HFFc6 (cell line): ENCODE measurements at regions not wholly inside any gene's neighbourhood (a gene's known extent, or its start where the extent isn't known, plus 50 kb on each side); places are given as distances from the start of the nearest gene placed in this dataset.

Experiments
- DNase-seq: peaks from one replicate; pipeline ENCODE4 v3.0.0-alpha.2; 2018
- H3K27ac Mint-ChIP-seq: 2 replicates; pipeline ENCODE4 v1.8.0; 2020; ENCODE audit warnings: mild to moderate bottlenecking, mixed read lengths
- H3K27me3 Mint-ChIP-seq: 2 replicates; pipeline ENCODE4 v1.8.0; 2021; ENCODE audit warnings: mild to moderate bottlenecking, moderate library complexity, mixed read lengths; ENCODE audit not compliant: insufficient read depth
- H3K36me3 Mint-ChIP-seq: 2 replicates; pipeline ENCODE4 v1.8.0; 2021; ENCODE audit warnings: low read depth, mixed read lengths
- H3K4me1 Mint-ChIP-seq: 2 replicates; pipeline ENCODE4 v1.8.0; 2020; ENCODE audit warnings: low read depth, mixed read lengths
- H3K4me3 Mint-ChIP-seq: 2 replicates; pipeline ENCODE4 v1.8.0; 2020; ENCODE audit warnings: mild to moderate bottlenecking, moderate library complexity, mixed read lengths
- H3K9me3 Mint-ChIP-seq: 2 replicates; pipeline ENCODE4 v1.8.0; 2020; ENCODE audit warnings: mild to moderate bottlenecking, mixed read lengths
- CTCF ChIP-seq: fragments of 200-600 bp; sonication (generic); IDR thresholded peaks from 2 replicates; pipeline ENCODE4 v1.5.0; 2021; ENCODE audit warnings: antibody characterized with exemption, mild to moderate bottlenecking

DNA sequence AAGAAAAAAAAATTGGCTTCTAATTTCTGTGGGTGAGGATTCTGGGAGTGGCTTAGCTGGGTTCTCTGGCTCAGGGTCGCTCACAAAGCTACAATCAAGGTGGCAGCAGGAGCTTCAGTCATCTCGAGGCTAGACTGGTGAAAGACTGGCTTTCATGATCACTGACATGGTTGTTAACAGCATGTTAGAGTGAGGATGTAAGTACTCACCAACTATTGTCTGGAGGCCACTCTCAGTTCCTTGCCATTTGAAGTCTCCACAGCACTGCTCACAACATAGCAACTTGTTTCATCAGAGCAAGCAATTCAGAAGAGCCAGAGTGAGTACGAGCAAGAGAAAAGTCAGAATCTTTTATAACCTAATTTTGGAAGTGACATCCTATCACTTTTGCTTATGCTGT lies 145.7 kb upstream of the PRSS16 start:
- peaks cover 4% of the 10 kb centered on the region; the same call in 1 of the 2 replicates for H3K36me3 Mint-ChIP-seq
- no peak for TF ChIP-seq CTCF
- DNase-seq = no peak

GRCh38 chr6:27106382-27106781 lies 141.1 kb upstream of the PRSS16 start:
- no peaks in the 10 kb centered on the region; the same call in 1 of the 2 replicates for H3K36me3 Mint-ChIP-seq

More for the DNA sequence above, 145.7 kb upstream of the PRSS16 start:
- H3K4me3 Mint-ChIP-seq = no peak overlapping the region
- no peaks in the 10 kb centered on the region; the same call in 1 of the 2 replicates for H3K9me3 Mint-ChIP-seq
- peaks cover 6% of the 10 kb centered on the region for H3K27me3 Mint-ChIP-seq
- H3K27ac Mint-ChIP-seq = no peak overlapping the region
- peaks cover 7% of the 10 kb centered on the region for H3K4me1 Mint-ChIP-seq

GRCh38 chr6:27111743-27112142 lies 135.8 kb upstream of the PRSS16 start:
- no peaks in the 10 kb centered on the region; the same call in 1 of the 2 replicates for H3K36me3 Mint-ChIP-seq
- peaks cover 6% of the 10 kb centered on the region; the same call in 1 of the 2 replicates for H3K4me1 Mint-ChIP-seq
- H3K9me3 Mint-ChIP-seq = peaks cover 15% of the 10 kb centered on the region
- H3K27me3 Mint-ChIP-seq = no peaks in the 10 kb centered on the region; the same call in 1 of the 2 replicates
- no peak overlapping the region for H3K4me3 Mint-ChIP-seq
- no peak for DNase-seq
- H3K27ac Mint-ChIP-seq = no peak overlapping the region
- TF ChIP-seq CTCF = no peak

More at GRCh38 chr6:27106382-27106781, 141.1 kb upstream of the PRSS16 start:
- Mint-ChIP-seq H3K27me3 (no peaks in the 10 kb centered on the region; the same call in 1 of the 2 replicates), H3K9me3 (no peaks in the 10 kb centered on the region), H3K4me3 (no peak overlapping the region), H3K27ac (no peak overlapping the region), H3K4me1 (no peaks in the 10 kb centered on the region)
- no peak for DNase-seq
- no peak for TF ChIP-seq CTCF

DNA sequence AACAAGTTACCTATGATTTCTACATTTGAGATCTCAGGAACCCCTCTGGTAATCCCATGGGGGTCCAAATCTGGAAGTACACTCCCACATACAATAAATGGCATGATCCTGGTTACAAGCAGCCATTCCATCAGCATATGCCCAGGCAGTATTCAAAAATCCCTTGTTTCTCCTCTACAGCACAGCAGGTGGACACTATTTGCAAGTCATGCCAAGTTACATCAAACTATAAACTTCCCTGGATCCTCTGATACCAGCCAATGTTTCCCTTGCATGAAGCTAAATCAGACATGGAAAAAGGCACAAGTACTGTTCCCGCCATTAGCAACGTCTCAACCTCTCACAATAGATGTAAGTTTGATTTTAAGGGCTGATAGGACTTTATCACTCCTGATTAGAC lies 134.5 kb upstream of the PRSS16 start:
- Mint-ChIP-seq H3K36me3 (no peaks in the 10 kb centered on the region; the same call in 1 of the 2 replicates), H3K4me3 (no peak overlapping the region), H3K9me3 (peaks cover 15% of the 10 kb centered on the region), H3K27ac (no peak overlapping the region), H3K27me3 (no peaks in the 10 kb centered on the region; the same call in 1 of the 2 replicates), H3K4me1 (peaks cover 6% of the 10 kb centered on the region; the same call in 1 of the 2 replicates)
- no peak for DNase-seq
- TF ChIP-seq CTCF = no peak

DNA sequence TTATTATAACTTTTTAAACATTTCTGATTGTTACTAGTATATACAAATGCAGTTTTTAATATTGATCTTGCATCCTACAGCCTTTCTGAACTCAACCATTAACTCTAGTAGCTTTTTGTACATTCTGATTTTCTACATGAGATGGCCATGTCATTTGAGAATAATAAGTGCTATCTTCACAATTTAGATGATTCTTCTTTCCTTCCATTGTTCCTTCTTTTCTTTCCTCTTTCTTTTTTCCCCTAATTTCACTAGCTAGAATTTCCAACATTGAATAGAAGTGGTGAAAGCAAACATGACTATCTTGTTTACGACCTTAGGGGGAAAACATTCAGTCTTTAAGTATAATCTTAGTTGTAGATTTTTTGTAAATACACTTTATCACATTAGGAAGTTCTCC lies 128.2 kb upstream of the PRSS16 start:
- Mint-ChIP-seq H3K36me3 (no peaks in the 10 kb centered on the region), H3K27me3 (no peaks in the 10 kb centered on the region; the same call in 1 of the 2 replicates), H3K27ac (no peak overlapping the region), H3K4me3 (no peak overlapping the region), H3K9me3 (no peaks in the 10 kb centered on the region), H3K4me1 (peaks cover 6% of the 10 kb centered on the region; the same call in 1 of the 2 replicates)
- DNase-seq = no peak
- TF ChIP-seq CTCF = no peak
